ENCODE measurements at regions not wholly inside any gene's neighbourhood (a gene's known extent, or its start where the extent isn't known, plus 50 kb on each side); places are given as distances from the start of the nearest gene placed in this dataset.
"Not testable (repeated sequence)": the region's sequence is repeated elsewhere in the genome, so short reads cannot be mapped to it uniquely, and the experiment has no call there.

DNA sequence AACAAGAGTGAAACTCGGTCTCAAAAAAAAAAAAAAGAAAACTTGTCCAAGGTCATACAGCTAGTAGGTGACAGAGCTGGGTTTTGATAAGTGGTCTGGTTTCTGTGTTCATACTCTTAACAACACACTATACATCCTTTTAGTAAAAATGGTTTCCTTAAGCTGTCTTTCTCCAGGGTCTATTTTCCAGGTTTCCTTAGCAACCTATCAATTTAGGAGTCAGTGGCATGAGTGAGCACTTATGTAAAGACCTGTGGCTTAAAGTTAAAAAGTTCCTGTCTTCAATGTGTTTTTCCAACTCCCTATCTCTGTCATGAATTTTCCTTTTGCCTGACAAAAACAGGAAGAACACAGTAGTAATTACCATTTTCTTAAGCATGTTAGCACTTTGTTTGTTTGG, 480.5 kb downstream of the TMEM135 start (continued):
- TF ChIP-seq ZNF462 (CRISPR knock-in tag; IDR thresholded peaks at IDR 0.05) (no peak), POLR2AphosphoS5 (IDR thresholded peaks at IDR 0.05; ENCODE audit: low read depth) (no peak), CREB1 (CRISPR knock-in tag; IDR thresholded peaks at IDR 0.05; ENCODE audit: low read depth) (no peak), EZH2phosphoT487 (IDR thresholded peaks at IDR 0.05; ENCODE audit: unreplicated experiment) (no peak), STAT1 (IDR thresholded peaks at IDR 0.05; ENCODE audit: unreplicated experiment) (no peak)
- TF ChIP-seq, protein P1, sequence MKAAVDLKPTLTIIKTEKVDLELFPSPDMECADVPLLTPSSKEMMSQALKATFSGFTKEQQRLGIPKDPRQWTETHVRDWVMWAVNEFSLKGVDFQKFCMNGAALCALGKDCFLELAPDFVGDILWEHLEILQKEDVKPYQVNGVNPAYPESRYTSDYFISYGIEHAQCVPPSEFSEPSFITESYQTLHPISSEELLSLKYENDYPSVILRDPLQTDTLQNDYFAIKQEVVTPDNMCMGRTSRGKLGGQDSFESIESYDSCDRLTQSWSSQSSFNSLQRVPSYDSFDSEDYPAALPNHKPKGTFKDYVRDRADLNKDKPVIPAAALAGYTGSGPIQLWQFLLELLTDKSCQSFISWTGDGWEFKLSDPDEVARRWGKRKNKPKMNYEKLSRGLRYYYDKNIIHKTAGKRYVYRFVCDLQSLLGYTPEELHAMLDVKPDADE (IDR thresholded peaks at IDR 0.05) = no peak

- Histone ChIP-seq H3K36me3 (ENCODE audit: insufficient read depth) (no peaks in the 10 kb centered on the region), H3K4me1 (ENCODE audit: insufficient read depth) (peaks cover 12% of the 10 kb centered on the region), H3K27me3 (ENCODE audit: insufficient read depth) (no peaks in the 10 kb centered on the region), H3K9me2 (ENCODE audit: insufficient read depth) (no peaks in the 10 kb centered on the region), H3K4me2 (no peak overlapping the region), H2AFZ (no peak overlapping the region), H3K79me2 (replicated peaks; ENCODE audit: insufficient read depth) (no peaks in the 10 kb centered on the region), H4K20me1 (replicated peaks; ENCODE audit: insufficient read depth) (no peaks in the 10 kb centered on the region), H3F3A (replicated peaks; ENCODE audit: low read depth) (no peaks in the 10 kb centered on the region), H3K4me3 (no peak overlapping the region), H3K27ac (ENCODE audit: low read depth) (no peak overlapping the region)
- H3K27ac Mint-ChIP-seq = no peak overlapping the region
- H3K27me3 Mint-ChIP-seq (ENCODE audit: insufficient read depth, low read depth, poor library complexity) = no peaks in the 10 kb centered on the region
- no peak overlapping the region for H3K4me3 Mint-ChIP-seq
- H3K36me3 Mint-ChIP-seq (ENCODE audit: low read depth) = no peaks in the 10 kb centered on the region; the same call in 2 of the 3 replicates
- H3K9me3 Mint-ChIP-seq = no peaks in the 10 kb centered on the region
- DNase-seq (ENCODE audit: low spot score) = no peak
- TF ChIP-seq ZNF114 (CRISPR knock-in tag; IDR thresholded peaks at IDR 0.05) (no peak), POLR2AphosphoS5 (IDR thresholded peaks at IDR 0.05; ENCODE audit: low read depth) (no peak), NANOG (IDR thresholded peaks at IDR 0.05; ENCODE audit: borderline replicate concordance) (no peak)
- peaks cover 18% of the 10 kb centered on the region for H3K4me1 Mint-ChIP-seq
- ATAC-seq = no peak
Observed at GRCh38 chr11:87517351-87517750, 479.6 kb downstream of the TMEM135 start.

DNA sequence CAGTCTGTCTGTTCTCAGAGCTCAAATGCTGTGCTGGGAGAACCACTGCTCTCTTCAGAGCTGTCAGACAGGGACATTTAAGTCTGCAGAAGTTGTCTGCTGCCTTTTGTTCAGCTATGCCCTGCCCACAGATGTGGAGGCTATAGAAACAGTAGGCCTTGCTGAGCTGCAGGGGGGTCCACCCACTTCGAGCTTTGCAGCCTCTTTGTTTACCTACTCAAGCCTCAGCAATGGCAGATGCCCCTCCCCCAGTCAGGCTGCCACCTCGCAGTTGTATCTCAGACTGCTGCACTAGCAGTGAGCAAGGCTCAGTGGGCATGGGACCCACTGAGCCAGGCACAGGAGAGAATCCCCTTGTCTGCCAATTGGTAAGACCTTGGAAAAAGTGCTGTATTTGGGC, 470.0 kb downstream of the TMEM135 start:
- ATAC-seq = peak; percentile 73
- H3K79me2 ChIP-seq (replicated peaks; ENCODE audit: insufficient read depth); H3K27me3 ChIP-seq (ENCODE audit: insufficient read depth); H3K4me1 ChIP-seq (ENCODE audit: insufficient read depth); H3K36me3 Mint-ChIP-seq (ENCODE audit: low read depth); H4K20me1 ChIP-seq (replicated peaks; ENCODE audit: insufficient read depth); H3K36me3 ChIP-seq (ENCODE audit: insufficient read depth); H3F3A ChIP-seq (replicated peaks; ENCODE audit: low read depth); DNase-seq (ENCODE audit: low spot score); H3K27ac ChIP-seq (ENCODE audit: low read depth); H3K4me2 ChIP-seq; H3K4me3 Mint-ChIP-seq; H3K27me3 Mint-ChIP-seq (ENCODE audit: insufficient read depth, low read depth, poor library complexity); H3K9me2 ChIP-seq (ENCODE audit: insufficient read depth); H3K4me3 ChIP-seq; H3K27ac Mint-ChIP-seq; H2AFZ ChIP-seq: not testable (repeated sequence)
- Mint-ChIP-seq H3K9me3 (peaks cover 12% of the 10 kb centered on the region; the same call in 2 of the 3 replicates), H3K4me1 (peaks cover 10% of the 10 kb centered on the region; the same call in 2 of the 3 replicates)

GRCh38 chr11:87506946-87507345, 469.2 kb downstream of the TMEM135 start:
- not testable (repeated sequence) for H3K27ac Mint-ChIP-seq

More at GRCh38 chr11:87506946-87507345, 469.2 kb downstream of the TMEM135 start:
- not testable (repeated sequence) for H3K36me3 ChIP-seq (ENCODE audit: insufficient read depth); H3K4me2 ChIP-seq; H3K9me2 ChIP-seq (ENCODE audit: insufficient read depth); H3K27ac ChIP-seq (ENCODE audit: low read depth); H2AFZ ChIP-seq; H3K4me1 ChIP-seq (ENCODE audit: insufficient read depth); H3K27me3 Mint-ChIP-seq (ENCODE audit: insufficient read depth, low read depth, poor library complexity); H4K20me1 ChIP-seq (replicated peaks; ENCODE audit: insufficient read depth); H3K79me2 ChIP-seq (replicated peaks; ENCODE audit: insufficient read depth); ATAC-seq; H3K4me3 ChIP-seq; H3K4me3 Mint-ChIP-seq; H3K4me1 Mint-ChIP-seq; H3K36me3 Mint-ChIP-seq (ENCODE audit: low read depth); DNase-seq (ENCODE audit: low spot score); H3F3A ChIP-seq (replicated peaks; ENCODE audit: low read depth); H3K27me3 ChIP-seq (ENCODE audit: insufficient read depth)
- H3K9me3 Mint-ChIP-seq = peaks cover 14% of the 10 kb centered on the region; the same call in 2 of the 3 replicates

Data from GM23338 (cell line).